ENCODE measurements at regions not wholly inside any gene's neighbourhood (a gene's known extent, or its start where the extent isn't known, plus 50 kb on each side); places are given as distances from the start of the nearest gene placed in this dataset.
A peak's percentile ranks its signal among the peaks of the same experiment; 100 is the strongest.

- FAIRE-seq, result no peak
- no peak for DNase-seq
- Histone ChIP-seq H3K4me1 (ENCODE audit: control insufficient read depth in 3 of 3, insufficient read depth in 2 of 3, low read depth in 1 of 3, low read length in 2 of 3) (no peaks in the 10 kb centered on the region), H3K4me3 (ENCODE audit: low read depth in 1 of 3, low read length in 3 of 3) (no peak overlapping the region), H3K36me3 (ENCODE audit: control insufficient read depth in 3 of 3, insufficient read depth in 2 of 3, low read depth in 1 of 3, low read length in 3 of 3) (no peaks in the 10 kb centered on the region), H3K27ac (ENCODE audit: low read depth in 1 of 3, low read length in 2 of 3) (no peak overlapping the region), H3K27me3 (ENCODE audit: control insufficient read depth in 3 of 3, insufficient read depth in 3 of 3, low read length in 3 of 3) (no peaks in the 10 kb centered on the region), H3K9me3 (ENCODE audit: control insufficient read depth in 2 of 2, insufficient read depth in 1 of 2, low read depth in 1 of 2, low read length in 1 of 2) (no peaks in the 10 kb centered on the region)
- 69 to 70% (median 69%) methylated on average over 4 of the region's 4 CpGs for WGBS, 3 donors
These were observed 296.4 kb downstream of the GPAT3 start for GRCh38 chr4:83832110-83832825.

- H3K27ac ChIP-seq (ENCODE audit: low read depth in 1 of 3, low read length in 2 of 3), result no peak overlapping the region
- no peaks in the 10 kb centered on the region for H3K4me1 ChIP-seq (ENCODE audit: control insufficient read depth in 3 of 3, insufficient read depth in 2 of 3, low read depth in 1 of 3, low read length in 2 of 3)
- DNase-seq (no peak), FAIRE-seq (no peak)
- no peaks in the 10 kb centered on the region for H3K36me3 ChIP-seq (ENCODE audit: control insufficient read depth in 3 of 3, insufficient read depth in 2 of 3, low read depth in 1 of 3, low read length in 3 of 3)
- H3K4me3 ChIP-seq (ENCODE audit: low read depth in 1 of 3, low read length in 3 of 3), result no peak overlapping the region
- H3K27me3 ChIP-seq (ENCODE audit: control insufficient read depth in 3 of 3, insufficient read depth in 3 of 3, low read length in 3 of 3), result no peaks in the 10 kb centered on the region
- no peaks in the 10 kb centered on the region for H3K9me3 ChIP-seq (ENCODE audit: control insufficient read depth in 2 of 2, insufficient read depth in 1 of 2, low read depth in 1 of 2, low read length in 1 of 2)
These were observed 295.7 kb downstream of the GPAT3 start for GRCh38 chr4:83831588-83831987.

DNA sequence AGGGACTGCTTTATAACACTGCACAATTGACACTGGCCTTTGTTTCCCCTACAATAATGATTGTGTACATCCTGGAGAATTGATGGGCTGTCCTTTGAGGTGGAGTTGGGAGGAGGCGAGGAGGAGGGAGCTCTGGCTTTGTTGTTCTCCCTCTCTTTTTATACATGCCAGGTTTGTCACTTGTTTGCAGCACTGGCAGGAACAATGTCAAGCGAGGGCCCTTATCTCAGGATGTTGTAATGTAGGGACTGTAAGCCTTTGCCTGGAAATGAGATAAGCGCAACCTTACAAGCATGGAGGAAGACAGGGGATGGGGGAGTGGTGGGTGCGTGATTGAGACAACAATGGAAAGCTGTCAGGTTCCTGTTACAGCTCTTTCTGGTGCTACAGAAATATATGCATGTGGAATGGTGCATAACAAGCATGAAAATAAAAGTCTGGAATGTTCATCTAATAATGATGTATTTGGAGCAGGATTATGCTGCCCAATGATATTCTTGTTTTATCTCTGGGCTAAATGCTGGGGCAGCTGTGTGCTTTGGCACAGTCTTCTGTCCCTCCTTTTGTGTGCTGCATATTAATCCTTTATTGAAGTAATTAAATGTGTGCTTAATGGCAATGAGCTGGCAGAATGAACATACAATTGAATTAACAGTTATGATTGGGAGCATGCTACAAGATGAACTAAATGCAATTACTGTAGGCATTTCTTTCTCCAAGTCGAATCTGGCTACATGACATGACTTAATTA lies 294.4 kb downstream of the GPAT3 start:
- Histone ChIP-seq H3K36me3 (ENCODE audit: control insufficient read depth in 3 of 3, insufficient read depth in 2 of 3, low read depth in 1 of 3, low read length in 3 of 3) (no peaks in the 10 kb centered on the region), H3K4me3 (ENCODE audit: low read depth in 1 of 3, low read length in 3 of 3) (no peak overlapping the region), H3K9me3 (ENCODE audit: control insufficient read depth in 2 of 2, insufficient read depth in 1 of 2, low read depth in 1 of 2, low read length in 1 of 2) (no peaks in the 10 kb centered on the region), H3K27me3 (ENCODE audit: control insufficient read depth in 3 of 3, insufficient read depth in 3 of 3, low read length in 3 of 3) (no peaks in the 10 kb centered on the region), H3K4me1 (ENCODE audit: control insufficient read depth in 3 of 3, insufficient read depth in 2 of 3, low read depth in 1 of 3, low read length in 2 of 3) (no peaks in the 10 kb centered on the region), H3K27ac (ENCODE audit: low read depth in 1 of 3, low read length in 2 of 3) (no peak overlapping the region)
- no peak for FAIRE-seq
- WGBS, 3 donors, result 21 to 45% (median 27%) methylated on average over 5 of the region's 5 CpGs
- DNase-seq, result peak in 1 of 2 donors; percentile 42

DNA sequence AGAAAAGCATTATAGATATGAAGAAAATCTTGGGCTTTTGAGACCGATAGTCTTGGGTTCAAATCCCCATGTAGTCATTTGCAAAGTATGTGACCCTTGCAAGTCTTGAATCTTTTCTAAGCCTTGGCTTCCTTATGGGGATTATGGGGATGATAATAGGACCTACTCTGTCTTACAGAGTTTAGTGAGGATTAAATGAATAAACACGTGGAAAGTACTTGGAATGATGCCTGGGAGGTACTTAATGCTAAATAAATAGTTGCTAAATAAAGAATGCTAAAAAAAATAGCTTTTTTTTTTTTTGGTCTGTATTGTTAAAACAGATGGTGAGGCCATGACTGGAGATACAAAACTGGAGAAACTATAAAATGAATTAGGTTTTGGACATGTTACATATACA lies 292.7 kb downstream of the GPAT3 start:
- Histone ChIP-seq H3K9me3 (ENCODE audit: control insufficient read depth in 2 of 2, insufficient read depth in 1 of 2, low read depth in 1 of 2, low read length in 1 of 2) (no peaks in the 10 kb centered on the region), H3K36me3 (ENCODE audit: control insufficient read depth in 3 of 3, insufficient read depth in 2 of 3, low read depth in 1 of 3, low read length in 3 of 3) (no peaks in the 10 kb centered on the region), H3K27me3 (ENCODE audit: control insufficient read depth in 3 of 3, insufficient read depth in 3 of 3, low read length in 3 of 3) (no peaks in the 10 kb centered on the region), H3K4me1 (ENCODE audit: control insufficient read depth in 3 of 3, insufficient read depth in 2 of 3, low read depth in 1 of 3, low read length in 2 of 3) (no peaks in the 10 kb centered on the region), H3K4me3 (ENCODE audit: low read depth in 1 of 3, low read length in 3 of 3) (no peak overlapping the region), H3K27ac (ENCODE audit: low read depth in 1 of 3, low read length in 2 of 3) (no peak overlapping the region)
- no peak for DNase-seq
- FAIRE-seq, result no peak
- WGBS, 3 donors, result 43 to 45% (median 43%) methylated on average over 2 of the region's 2 CpGs

GRCh38 chr4:83821493-83821892 lies 285.6 kb downstream of the GPAT3 start:
- no peaks in the 10 kb centered on the region for H3K36me3 ChIP-seq (ENCODE audit: control insufficient read depth in 3 of 3, insufficient read depth in 2 of 3, low read depth in 1 of 3, low read length in 3 of 3)
- no peak overlapping the region for H3K4me3 ChIP-seq (ENCODE audit: low read depth in 1 of 3, low read length in 3 of 3)
- FAIRE-seq (no peak), DNase-seq (no peak)
- H3K9me3 ChIP-seq (ENCODE audit: control insufficient read depth in 2 of 2, insufficient read depth in 1 of 2, low read depth in 1 of 2, low read length in 1 of 2), result peaks cover 0 to 4% of the 10 kb centered on the region in 2 donors
- no peaks in the 10 kb centered on the region for H3K27me3 ChIP-seq (ENCODE audit: control insufficient read depth in 3 of 3, insufficient read depth in 3 of 3, low read length in 3 of 3)
- no peaks in the 10 kb centered on the region for H3K4me1 ChIP-seq (ENCODE audit: control insufficient read depth in 3 of 3, insufficient read depth in 2 of 3, low read depth in 1 of 3, low read length in 2 of 3)
- no peak overlapping the region for H3K27ac ChIP-seq (ENCODE audit: low read depth in 1 of 3, low read length in 2 of 3)

DNA sequence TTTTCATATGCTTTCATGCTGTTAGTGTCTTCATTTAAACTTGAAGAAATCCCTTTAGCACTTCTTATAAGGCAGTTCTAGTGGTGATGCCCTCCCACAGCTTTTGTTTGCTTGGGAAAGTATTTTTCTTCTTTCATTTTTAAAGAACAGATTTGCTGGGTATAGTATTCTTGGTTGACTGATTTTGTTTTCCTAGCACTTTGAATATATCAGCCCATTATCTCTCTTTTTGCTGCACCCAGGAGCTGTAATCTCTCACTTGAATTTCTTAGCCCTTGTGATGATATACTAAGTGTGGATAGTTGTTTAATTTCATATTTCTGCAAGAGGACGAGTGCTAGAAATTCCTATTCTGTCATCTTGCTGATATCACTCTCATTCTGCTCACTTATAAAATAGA lies 283.7 kb downstream of the GPAT3 start:
- Histone ChIP-seq H3K4me1 (ENCODE audit: control insufficient read depth in 3 of 3, insufficient read depth in 2 of 3, low read depth in 1 of 3, low read length in 2 of 3) (no peaks in the 10 kb centered on the region), H3K4me3 (ENCODE audit: low read depth in 1 of 3, low read length in 3 of 3) (no peak overlapping the region), H3K27me3 (ENCODE audit: control insufficient read depth in 3 of 3, insufficient read depth in 3 of 3, low read length in 3 of 3) (no peaks in the 10 kb centered on the region), H3K9me3 (ENCODE audit: control insufficient read depth in 2 of 2, insufficient read depth in 1 of 2, low read depth in 1 of 2, low read length in 1 of 2) (peaks cover 0 to 4% of the 10 kb centered on the region in 2 donors), H3K27ac (ENCODE audit: low read depth in 1 of 3, low read length in 2 of 3) (no peak overlapping the region), H3K36me3 (ENCODE audit: control insufficient read depth in 3 of 3, insufficient read depth in 2 of 3, low read depth in 1 of 3, low read length in 3 of 3) (no peaks in the 10 kb centered on the region)
- FAIRE-seq, result no peak
- no peak for DNase-seq
- WGBS, 3 donors, result 72 to 86% (median 79%) methylated on average over 1 of the region's 1 CpG

GRCh38 chr4:83810428-83810827 lies 274.5 kb downstream of the GPAT3 start:
- Histone ChIP-seq H3K4me3 (ENCODE audit: low read depth in 1 of 3, low read length in 3 of 3) (no peak overlapping the region), H3K4me1 (ENCODE audit: control insufficient read depth in 3 of 3, insufficient read depth in 2 of 3, low read depth in 1 of 3, low read length in 2 of 3) (no peaks in the 10 kb centered on the region), H3K9me3 (ENCODE audit: control insufficient read depth in 2 of 2, insufficient read depth in 1 of 2, low read depth in 1 of 2, low read length in 1 of 2) (no peaks in the 10 kb centered on the region), H3K27ac (ENCODE audit: low read depth in 1 of 3, low read length in 2 of 3) (no peak overlapping the region), H3K27me3 (ENCODE audit: control insufficient read depth in 3 of 3, insufficient read depth in 3 of 3, low read length in 3 of 3) (no peaks in the 10 kb centered on the region), H3K36me3 (ENCODE audit: control insufficient read depth in 3 of 3, insufficient read depth in 2 of 3, low read depth in 1 of 3, low read length in 3 of 3) (no peaks in the 10 kb centered on the region)
- FAIRE-seq (no peak), DNase-seq (no peak)
- WGBS, 3 donors, result 79 to 83% (median 82%) methylated on average over 1 of the region's 1 CpG

GRCh38 chr4:83809581-83809980 lies 273.7 kb downstream of the GPAT3 start:
- DNase-seq (no peak), FAIRE-seq (no peak)
- no peaks in the 10 kb centered on the region for H3K4me1 ChIP-seq (ENCODE audit: control insufficient read depth in 3 of 3, insufficient read depth in 2 of 3, low read depth in 1 of 3, low read length in 2 of 3)
- no peak overlapping the region for H3K27ac ChIP-seq (ENCODE audit: low read depth in 1 of 3, low read length in 2 of 3)
- 66 to 76% (median 74%) methylated on average over 2 of the region's 2 CpGs for WGBS, 3 donors
- H3K27me3 ChIP-seq (ENCODE audit: control insufficient read depth in 3 of 3, insufficient read depth in 3 of 3, low read length in 3 of 3), result no peaks in the 10 kb centered on the region
- no peak overlapping the region for H3K4me3 ChIP-seq (ENCODE audit: low read depth in 1 of 3, low read length in 3 of 3)
- no peaks in the 10 kb centered on the region for H3K9me3 ChIP-seq (ENCODE audit: control insufficient read depth in 2 of 2, insufficient read depth in 1 of 2, low read depth in 1 of 2, low read length in 1 of 2)
- H3K36me3 ChIP-seq (ENCODE audit: control insufficient read depth in 3 of 3, insufficient read depth in 2 of 3, low read depth in 1 of 3, low read length in 3 of 3), result no peaks in the 10 kb centered on the region

- H3K27ac ChIP-seq (ENCODE audit: low read depth in 1 of 3, low read length in 2 of 3), result no peak overlapping the region
- no peaks in the 10 kb centered on the region for H3K27me3 ChIP-seq (ENCODE audit: control insufficient read depth in 3 of 3, insufficient read depth in 3 of 3, low read length in 3 of 3)
- no peaks in the 10 kb centered on the region for H3K9me3 ChIP-seq (ENCODE audit: control insufficient read depth in 2 of 2, insufficient read depth in 1 of 2, low read depth in 1 of 2, low read length in 1 of 2)
- FAIRE-seq (no peak), DNase-seq (no peak)
- no peak overlapping the region for H3K4me3 ChIP-seq (ENCODE audit: low read depth in 1 of 3, low read length in 3 of 3)
- H3K36me3 ChIP-seq (ENCODE audit: control insufficient read depth in 3 of 3, insufficient read depth in 2 of 3, low read depth in 1 of 3, low read length in 3 of 3), result no peaks in the 10 kb centered on the region
- H3K4me1 ChIP-seq (ENCODE audit: control insufficient read depth in 3 of 3, insufficient read depth in 2 of 3, low read depth in 1 of 3, low read length in 2 of 3), result no peaks in the 10 kb centered on the region
- WGBS, 3 donors, result 60 to 86% (median 71%) methylated on average over 2 of the region's 2 CpGs
These were observed 257.6 kb downstream of the GPAT3 start for GRCh38 chr4:83793481-83793880.
